Hematopoietic multipotent progenitor cell treated with erythropoietin and hydrocortisone succinate and interleukin-3 and kit ligand, for 4 days (in vitro differentiated cells): ENCODE measurements at regions not wholly inside any gene's neighbourhood (a gene's known extent, or its start where the extent isn't known, plus 50 kb on each side); places are given as distances from the start of the nearest gene placed in this dataset.
"Not testable (repeated sequence)": the region's sequence is repeated elsewhere in the genome, so short reads cannot be mapped to it uniquely, and the experiment has no call there.

Source experiments
- DNase-seq: peaks from one replicate; pipeline ENCODE4 v3.0.0-alpha.2; 2015

DNA sequence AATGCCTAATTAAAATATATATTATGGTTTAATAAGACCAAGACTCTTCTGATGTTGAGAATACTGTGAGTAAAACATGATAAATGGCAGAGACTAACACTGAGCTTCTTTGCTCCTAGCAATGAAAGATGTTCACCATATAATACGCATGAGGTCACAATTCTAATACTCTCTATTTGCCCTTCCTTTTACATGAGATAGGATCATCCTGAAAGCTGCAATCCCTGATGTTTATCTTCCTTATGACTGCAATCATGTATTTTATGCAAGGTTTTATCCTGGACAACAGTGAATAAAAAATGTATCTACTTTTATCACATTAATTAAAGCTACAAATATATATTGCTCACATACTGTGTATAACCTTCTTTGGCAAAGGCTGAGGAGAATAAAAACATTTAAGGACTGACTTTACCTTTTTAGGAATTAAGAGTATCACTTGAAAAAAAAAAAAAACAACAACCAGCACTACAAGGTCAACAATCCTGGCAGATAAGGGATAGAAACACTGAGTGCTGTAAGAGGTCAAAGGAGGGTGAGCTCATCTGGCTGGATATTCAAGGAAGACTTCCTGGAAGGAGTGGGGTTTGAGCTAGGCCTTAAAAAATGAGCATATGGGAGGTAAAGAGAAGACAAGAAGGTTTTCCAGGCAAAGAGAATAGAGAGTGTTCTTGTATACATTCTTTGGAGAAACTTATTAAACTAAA is 99.9 kb downstream of the AREG start:
- DNase-seq: no peak

DNA sequence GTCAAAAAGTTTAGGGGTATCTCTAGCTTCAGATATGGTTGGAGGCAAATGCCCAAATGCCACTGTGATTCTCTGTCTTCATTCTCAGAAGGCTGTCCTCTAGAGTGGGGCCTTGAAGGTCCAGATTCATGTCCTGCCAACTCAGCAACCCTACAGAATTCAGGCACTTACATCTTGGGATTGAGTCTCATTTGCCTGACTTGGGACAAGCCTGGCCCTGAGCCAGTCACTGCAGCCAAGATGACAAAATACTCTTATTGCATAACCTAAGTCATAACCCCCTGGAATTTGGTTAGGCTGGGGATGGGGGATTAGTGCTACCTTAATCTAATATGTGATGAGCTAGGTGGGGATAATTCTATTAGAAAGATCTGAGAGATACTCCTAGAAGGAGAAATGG is 100.5 kb downstream of the AREG start:
- no peak for DNase-seq

DNA sequence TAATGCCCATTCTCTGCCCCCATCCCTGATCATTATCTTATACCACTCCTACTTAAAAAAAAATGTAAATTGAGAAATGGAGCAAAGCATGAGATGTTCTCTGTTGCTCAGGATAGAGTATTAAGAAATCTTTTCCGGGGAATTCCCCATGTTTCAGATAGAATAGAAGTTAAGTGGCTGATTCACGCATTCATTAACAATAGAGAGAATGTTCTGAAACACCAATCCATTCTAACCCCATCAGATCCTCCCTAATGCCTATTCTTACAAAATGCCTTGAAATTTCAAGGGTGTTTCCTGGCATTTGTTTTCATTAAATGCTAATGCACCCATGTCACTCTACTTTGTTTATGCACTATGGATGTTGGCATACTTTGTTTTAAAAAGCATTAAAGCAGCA is 101.1 kb downstream of the AREG start:
- no peak for DNase-seq

DNA sequence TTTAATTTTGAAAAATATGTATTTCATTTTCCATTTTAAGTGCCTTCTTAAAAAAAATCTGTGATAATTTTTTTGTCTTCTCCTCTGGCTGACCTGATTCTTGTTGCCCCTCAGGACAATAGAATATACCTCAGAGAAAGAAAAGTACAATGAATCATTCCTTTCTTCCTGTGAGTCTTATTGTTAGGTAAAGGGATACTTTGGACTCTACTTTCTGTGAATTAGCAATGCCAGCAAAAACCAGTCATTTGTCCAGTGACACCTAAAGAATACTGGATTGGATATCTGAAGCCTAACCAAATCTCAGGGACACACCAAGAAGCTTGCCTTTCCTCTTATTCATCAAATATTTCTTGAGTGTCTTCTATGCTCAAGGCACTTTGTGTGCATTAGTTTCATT is 102.1 kb downstream of the AREG start:
- no peak for DNase-seq

DNA sequence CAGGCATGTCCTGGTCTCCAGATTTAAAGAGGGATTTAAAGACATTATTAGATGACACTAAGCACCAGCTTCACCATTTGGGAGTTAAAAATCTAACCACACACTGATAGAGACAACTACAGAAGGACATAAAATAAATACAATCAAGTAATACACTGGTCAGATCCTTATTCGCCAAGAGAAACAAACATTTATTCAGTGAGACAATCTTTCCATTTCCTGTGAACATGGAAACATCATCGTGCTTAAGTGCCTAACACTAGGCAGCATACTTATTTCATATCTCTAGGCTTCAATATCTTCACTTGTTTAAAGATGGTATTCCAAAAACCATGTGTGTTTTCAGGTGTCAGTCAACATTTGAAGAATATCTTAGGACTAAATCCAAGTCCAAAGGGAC is 103.6 kb downstream of the AREG start:
- no peak for DNase-seq

DNA sequence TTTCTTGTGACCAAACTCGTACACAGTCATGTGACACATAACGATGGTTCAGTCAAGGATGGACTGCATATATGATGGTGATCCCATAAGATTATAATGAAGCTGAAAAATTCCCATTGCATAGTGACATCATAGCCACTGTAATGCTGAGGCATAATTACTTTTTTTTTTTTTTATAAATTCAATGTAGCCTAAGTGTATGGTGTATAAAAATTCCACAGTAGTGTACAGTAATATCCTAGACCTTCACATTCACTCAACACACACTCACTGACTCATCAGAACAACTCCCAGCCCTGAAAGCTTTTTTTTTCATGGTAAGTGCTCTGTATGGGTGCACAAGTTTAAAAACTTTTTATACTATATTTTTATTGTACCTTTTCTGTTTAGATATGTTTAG is 105.0 kb downstream of the AREG start:
- DNase-seq: no peak

DNA sequence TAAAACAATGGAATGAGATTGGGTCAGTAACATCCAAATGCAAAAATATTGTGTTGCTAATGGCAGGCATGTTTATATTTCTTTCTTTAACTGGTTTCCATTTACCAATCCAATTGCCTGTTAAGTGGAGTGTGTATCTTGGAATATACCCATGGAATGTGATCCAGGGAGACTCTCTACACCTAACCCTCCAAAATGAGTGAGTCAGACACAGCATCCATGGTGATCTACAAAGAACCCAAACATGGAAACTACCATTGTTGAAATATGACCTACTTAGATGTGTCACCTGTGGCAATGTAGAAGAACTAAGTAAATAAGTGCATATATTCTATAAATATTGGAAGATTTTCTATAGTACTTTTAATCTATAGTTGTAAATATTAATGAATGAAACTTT is 110.3 kb downstream of the AREG start:
- no peak for DNase-seq

DNA sequence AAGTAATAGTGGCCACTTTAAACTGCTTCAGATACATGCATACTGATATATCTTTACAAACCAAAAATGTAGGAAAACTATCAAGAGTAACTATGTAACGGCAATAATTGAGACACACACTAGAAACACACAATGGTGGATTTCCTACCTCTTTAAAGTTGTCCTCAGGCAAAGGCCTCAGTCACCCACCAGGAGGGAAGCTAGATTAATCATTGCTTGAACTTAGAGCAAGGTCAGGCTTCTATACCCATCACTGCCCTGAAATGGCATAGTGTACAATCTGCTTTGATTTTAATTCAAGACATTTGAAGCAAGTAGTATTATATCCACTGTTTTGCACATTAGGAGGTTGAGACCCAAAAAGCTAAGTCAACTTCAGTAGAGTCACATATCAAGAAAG is 110.9 kb downstream of the AREG start:
- DNase-seq: no peak

DNA sequence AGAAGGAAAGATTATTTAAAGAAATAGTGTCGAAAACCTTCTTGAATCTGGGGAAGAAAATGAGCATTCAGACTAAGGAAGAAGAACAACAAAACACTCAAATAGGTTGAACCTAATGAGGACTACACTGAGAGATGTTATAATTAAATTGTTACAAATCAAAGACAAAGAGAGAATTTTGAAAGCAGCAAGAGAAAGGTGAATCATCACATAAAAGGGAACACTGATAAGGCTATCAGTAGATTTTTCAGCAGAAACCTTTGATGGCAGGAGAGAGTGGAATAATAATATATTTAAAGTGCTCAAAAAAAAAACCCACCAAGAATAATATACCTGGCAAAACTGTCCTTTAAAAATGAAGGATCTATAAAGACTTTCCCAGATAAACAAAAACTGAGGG is 114.9 kb downstream of the AREG start:
- no peak for DNase-seq

DNA sequence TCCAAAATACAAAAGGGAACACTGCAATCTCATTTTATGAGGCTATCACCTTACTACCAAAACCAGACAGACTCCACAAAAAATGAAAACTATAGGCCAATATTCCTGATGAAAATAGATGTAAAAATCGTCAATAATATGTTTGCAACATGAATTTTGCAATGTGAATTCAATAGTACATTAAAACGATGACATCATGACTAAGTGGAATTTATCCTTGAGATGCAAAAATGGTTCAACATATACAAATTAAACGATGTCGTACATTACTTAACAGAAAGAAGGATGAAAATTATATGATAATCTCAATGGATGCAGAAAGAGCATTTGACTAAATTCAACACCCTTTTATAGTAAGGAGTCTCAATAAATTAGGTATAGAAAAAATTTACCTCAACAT is 123.0 kb downstream of the AREG start:
- DNase-seq: no peak

DNA sequence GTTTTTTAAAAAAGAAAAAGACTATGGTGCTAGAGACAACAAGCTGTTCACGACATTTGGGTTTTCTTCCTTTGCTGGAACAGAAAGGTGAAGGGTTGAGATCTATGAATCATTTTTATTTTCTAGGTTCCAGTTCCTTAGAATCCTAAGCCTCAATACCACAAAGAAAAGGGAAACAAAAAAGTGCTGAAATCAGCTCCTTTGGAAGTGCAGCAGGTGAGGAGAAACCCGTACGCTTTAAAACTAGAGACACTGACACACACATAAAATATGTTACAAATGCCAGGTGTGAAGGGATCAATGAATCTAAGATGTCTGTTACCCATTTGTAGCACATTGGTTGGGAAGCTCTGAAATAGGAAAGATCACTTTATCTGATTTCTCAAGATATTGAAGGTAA is 125.2 kb downstream of the AREG start:
- DNase-seq: no peak

DNA sequence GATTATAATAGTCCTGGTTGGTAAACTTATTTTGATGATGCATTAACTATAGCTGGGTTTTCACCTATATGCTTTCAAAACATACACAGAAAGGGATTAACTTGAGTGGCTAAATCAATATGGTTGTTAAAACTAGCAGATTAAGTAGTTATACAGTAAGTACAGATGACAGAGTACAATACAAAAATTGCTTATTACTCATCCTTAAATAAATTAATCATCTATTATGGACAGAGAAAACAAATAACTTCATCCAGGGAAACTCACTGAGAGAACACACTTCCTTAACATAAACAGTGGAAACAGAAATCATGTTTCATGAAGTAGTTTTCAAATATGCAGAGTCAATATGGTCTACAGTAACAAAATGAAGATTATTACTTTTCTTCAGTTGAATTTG is 133.4 kb downstream of the AREG start:
- DNase-seq: no peak

DNA sequence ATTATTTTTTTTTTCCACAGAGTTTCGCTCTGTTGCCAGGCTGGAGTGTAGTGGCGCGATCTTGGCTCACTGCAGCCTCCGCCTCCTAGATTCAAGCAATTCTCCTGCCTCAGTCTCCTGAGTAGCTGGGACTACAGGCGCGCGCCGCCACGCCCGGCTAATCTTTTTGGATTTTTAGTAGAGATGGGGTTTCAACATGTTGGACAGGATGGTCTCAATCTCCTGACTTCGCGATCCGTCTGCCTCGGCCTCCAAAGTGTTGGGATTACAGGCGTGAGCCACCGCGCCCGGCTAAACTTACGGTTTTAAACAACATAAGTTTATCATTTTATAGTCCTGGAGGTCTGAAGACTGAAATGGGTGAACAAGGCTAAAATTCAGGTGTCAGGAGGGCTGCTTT is 133.9 kb downstream of the AREG start:
- DNase-seq: not testable (repeated sequence)

DNA sequence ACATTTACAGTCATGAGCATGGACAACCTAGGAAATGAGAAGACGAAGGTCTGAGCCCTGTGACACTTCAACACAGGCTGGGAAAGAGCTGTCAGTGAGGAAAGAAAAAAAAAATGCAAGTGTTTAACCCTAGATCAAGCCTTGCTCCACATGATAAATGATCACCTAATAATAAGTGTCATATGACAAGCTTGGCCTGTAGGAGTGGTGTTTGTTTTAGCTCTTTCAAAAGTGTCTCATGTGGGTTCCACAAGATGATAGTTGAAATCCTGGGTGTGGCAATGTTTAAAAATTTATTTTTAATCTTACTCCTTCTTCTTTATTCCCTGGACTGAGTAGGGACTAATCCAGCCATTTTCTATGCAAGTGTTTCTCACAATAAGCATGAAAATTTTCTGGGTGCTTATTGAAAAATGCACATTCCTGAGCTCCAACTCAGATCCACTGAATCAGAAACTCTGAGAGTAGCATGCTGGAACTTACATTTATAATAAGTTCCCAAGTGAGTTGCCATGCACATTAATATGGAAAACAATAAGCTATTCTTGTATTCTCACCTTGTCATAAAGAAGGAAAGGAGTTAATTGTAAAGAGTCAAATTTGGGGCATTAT is 138.3 kb downstream of the AREG start:
- no peak for DNase-seq

DNA sequence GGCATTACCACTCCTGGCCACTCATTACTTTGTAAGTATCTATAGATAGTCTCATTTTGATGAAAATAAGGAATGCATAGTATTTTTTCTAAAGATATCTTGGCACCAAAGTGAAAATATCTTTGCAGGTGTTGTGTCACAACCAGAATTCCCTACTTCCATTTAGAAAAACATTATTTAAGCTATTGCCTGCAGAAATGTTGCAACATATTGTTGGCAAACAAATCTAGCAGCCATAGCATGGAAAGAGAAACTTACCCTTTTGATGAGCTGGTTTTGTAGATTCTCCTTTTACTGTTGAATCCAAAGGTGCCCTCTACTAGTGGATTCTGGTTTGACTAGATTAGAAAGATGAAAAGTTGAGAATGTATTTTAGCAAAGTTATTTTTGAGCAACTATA is 138.8 kb downstream of the AREG start:
- DNase-seq: no peak

DNA sequence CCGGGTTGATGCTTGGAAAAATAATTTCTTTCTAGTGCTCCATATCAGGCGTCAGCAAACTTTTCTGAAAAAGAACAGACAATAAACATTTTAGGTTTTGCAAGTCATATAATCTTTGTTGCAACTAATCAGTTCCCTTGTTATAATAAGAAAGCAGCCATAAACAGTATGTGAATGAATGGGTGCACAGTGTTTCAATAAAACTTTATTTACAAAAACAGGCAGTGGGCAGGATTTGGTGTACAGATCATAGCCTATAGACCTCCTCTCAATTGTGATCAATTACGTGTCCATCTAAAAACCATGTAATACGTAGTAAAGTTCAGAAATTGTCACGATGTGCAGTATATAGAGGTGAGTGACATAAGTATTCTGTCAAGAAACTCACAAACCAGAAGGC is 143.4 kb downstream of the AREG start:
- no peak for DNase-seq

DNA sequence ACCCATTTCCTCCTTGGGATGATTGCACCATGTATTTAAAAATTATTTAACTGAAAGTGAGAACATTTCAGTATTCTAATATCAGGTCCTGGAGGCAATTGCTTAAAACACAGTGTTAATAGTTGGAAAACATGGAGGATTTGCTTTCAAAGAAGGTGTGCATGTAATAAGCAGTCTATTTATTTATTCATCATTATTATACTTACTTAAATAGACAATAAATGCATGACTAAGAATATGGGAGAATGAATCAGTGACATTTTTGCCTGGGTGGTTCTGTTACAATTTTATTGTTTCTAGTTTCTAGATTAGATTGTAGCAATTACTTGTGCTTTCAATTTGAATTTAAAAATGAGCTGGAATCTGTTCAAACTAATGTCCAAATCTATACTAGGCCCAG is 145.5 kb downstream of the AREG start:
- DNase-seq: no peak

DNA sequence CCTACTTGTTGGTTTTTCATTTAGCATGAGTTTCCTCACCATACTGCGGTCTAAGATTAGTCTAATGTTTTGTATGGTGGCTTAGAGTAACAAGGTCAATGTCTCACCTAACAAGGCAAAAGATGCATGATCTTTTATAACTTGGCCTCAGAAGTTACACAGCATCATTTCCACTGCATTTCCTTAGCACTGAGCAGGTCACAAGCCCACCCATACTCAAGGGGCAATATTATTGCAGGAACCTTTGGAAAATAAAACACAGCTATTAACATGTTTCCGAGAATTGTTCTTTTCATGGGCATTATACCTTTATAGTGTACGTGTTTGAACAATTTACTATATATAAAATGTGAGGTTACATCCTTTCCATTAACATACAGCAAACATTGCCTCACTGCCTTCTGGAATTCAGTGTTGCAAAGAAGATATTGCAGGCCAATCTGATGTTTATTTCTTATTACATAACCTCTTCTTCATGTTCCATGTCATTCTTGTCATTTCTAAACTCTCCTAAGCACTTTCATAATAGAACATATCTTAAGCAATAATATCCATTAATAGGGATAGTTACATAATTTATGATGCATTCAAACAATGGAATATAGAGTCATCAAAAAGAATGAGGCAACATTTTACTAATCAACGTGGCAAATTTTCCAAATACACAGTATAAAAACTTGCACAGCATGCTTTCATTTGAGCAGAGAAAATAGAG is 153.8 kb downstream of the AREG start:
- no peak for DNase-seq

DNA sequence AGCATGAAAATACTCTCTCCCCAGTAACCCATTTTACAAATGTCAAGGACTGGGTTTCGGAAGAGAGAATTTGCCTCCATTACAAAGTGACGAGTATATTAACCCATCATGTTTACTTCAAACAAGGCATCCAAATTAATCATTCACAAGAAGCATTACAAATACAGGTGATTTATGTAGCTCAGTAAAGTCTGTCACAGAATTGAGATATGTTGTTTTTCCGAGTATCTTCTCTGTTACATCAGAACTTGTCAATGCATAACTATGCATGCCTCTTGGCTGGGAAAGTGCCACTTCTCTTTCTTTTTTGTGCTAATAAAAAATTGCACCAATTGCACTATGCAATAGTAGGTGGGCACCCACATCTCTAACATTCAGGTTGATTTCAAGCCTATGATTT is 158.2 kb downstream of the AREG start:
- no peak for DNase-seq

DNA sequence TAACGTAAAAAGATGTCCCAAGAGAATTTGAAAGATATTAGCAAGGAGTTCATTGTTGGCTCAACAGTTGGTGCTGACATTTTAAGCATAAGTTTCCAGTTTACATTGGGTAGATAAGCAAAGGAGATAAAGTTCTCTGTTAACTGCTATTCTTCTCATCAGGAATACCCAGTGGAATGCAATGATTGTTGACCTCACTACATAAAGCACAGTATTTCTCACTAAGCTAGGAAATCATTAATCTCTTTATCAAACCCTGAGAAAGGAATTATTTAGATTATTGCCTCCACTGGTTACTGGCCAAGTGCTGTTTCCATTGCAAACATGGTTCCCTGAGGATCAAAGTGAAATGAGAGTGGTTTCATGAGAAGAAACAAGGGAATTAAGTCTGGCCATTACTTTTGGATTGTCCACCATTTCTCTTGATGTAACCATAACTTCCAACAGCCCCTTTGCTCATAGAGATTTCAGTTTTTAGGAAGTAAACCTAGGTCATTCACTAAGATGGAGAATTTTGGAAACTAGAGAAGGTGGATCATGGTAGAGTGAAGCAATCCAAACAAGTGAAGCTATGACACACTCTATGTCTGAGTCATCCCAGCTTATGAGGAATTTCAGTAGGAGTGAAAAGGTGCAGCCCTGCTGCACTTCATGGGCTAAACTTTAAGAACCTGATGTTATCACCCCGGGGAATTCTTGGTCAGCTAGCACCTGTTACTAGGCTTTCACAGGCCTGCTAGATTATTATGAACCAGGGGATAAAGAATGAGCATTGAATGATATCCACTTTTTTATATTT is 163.4 kb downstream of the AREG start:
- DNase-seq: no peak

DNA sequence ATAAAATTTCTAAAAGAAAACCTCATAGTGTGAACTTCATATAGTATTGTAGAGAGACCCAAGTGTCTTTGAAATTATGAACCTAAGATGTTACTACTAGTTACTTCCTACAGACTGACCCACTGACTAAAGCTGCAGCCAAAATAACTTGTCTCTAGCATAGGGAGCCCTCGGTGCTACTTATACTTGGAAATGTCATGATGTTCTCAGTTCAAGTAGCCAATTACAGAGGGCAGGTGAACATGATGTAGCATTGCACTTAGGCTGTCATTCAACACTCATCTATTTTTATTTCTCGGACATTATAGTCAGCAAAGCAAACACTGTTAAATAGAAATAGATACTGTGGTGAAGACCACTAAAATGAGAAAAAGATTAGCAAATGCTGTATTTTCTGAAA is 165.6 kb downstream of the AREG start:
- no peak for DNase-seq

DNA sequence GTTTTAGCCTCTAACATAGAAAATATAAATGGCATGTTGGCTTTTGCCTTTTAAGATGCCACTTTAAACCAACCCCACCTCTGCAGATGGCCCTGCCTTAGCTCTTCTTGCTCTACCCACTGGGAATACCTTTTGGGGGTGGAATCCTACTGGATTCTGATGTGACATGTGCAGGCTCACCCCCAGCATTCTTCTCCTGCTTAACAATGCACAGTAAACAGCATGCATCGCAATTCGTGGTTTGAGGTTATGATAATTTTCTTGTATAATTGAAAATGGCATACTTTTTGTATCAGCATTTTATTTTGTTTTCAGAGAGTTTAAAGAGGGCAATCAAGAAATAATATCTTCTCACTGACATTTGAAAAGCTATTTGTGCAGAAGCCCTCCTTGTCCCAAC is 167.9 kb downstream of the AREG start:
- DNase-seq: no peak

DNA sequence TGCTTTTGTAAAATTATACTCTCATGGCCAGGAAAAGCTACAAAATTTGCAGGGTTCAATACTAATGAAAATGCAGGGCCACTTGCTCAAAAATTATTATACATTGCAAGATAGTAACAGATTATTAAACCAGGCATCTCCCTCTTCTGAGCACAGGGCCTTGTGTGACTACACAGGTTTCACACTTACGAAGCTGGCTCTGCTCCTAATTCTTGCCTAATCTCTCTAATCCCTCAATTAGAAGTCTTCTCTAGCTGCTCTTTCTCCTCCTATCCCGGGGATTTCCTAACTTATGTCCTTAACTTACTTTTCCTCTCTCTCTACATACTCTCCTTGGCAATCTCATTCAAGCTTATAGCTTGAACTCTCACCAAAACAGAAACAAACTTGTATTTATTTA is 168.3 kb downstream of the AREG start:
- DNase-seq: no peak

DNA sequence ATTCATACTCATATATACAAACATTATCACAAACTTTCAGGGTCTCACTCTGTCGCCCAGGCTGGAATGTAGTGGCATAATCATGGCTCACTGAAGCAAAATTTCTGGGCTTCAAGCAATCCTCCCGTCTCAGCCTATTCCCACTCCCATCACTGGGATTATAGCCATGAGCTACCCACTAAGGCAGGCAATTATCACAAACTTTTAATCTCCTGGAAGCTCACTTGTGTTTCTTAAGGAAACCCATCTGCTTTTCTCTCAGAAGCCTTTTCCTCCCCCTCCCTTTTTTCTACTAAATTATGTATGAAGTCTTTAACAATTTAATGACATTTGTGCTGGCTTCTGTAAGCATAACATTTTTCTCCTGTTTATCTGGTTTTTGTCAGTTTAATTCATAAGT is 170.5 kb downstream of the AREG start:
- no peak for DNase-seq
